HepG2 (cell line): ENCODE measurements at regions not wholly inside any gene's neighbourhood (a gene's known extent, or its start where the extent isn't known, plus 50 kb on each side); places are given as distances from the start of the nearest gene placed in this dataset.
A peak's percentile ranks its signal among the peaks of the same experiment; 100 is the strongest.

ENCODE experiments used
- ATAC-seq: fragments of 200-7000 bp; cut with Tn5 transposase; 3 replicates; pipeline ENCODE4 v1.9.1; 2020; ENCODE audit warnings: mild to moderate bottlenecking, moderate library complexity
- BruUV-seq: library from RNA; stranded (reverse); fragments of 400-500 nt; replicated peaks from 2 replicates; lab custom pipeline; 2021; lab: Mats Ljungman, UMichigan
- CTCF ChIA-PET: fragments of 300-600 bp; formaldehyde crosslinking; extraction: SDS; loops from one replicate; lab custom pipeline; 2021; ENCODE audit warnings: low total read pairs, inconsistent platforms, low intra/inter-chr PET ratio; lab: Yijun Ruan, JAX
- POLR2A ChIA-PET: fragments of 350-600 bp; sonication (Branson Sonifier 250); formaldehyde crosslinking; loops from one replicate; lab custom pipeline; 2020; ENCODE audit warnings: antibody characterized with exemption, inconsistent platforms; lab: Yijun Ruan, JAX
- DNase-seq: peaks from one replicate; pipeline ENCODE4 v3.0.0-alpha.2; 2015; ENCODE audit warnings: low spot score
- FAIRE-seq: peaks from 3 replicates; lab custom pipeline; 2011; peaks lifted over from hg19 to GRCh38; lab: Jason Lieb, UNC
- H2AFZ ChIP-seq: one replicate; pipeline ENCODE4 v1.6.1; 2011; ENCODE audit warnings: low read length, inconsistent platforms
- H3K27ac ChIP-seq: fragments of 300-600 bp; 3 replicates; pipeline ENCODE4 v1.8.0; 2011; ENCODE audit warnings: mixed run types, mild to moderate bottlenecking, mixed read lengths, low read length, inconsistent platforms; ENCODE audit not compliant: insufficient read depth; ENCODE audit errors: extremely low read length
- H3K27me3 ChIP-seq, 2 experiments: fragments of 200-600 bp in 1 of 2; 2 replicates in 1 of 2; 3 replicates in 1 of 2; pipeline versions ENCODE4 v1.6.0 to v1.8.0; 2011; ENCODE audit warnings: low read length in 2 of 2, mild to moderate bottlenecking in 2 of 2, moderate library complexity in 2 of 2, inconsistent platforms in 1 of 2; ENCODE audit not compliant: insufficient read depth in 2 of 2, control insufficient read depth in 1 of 2
- H3K36me3 ChIP-seq, 2 experiments: fragments of 200-600 bp in 1 of 2; replicated peaks in 1 of 2; 2 replicates in 1 of 2; 3 replicates in 1 of 2; pipeline versions ENCODE4 v1.5.1 to v1.8.0; 2011; ENCODE audit warnings: low read length in 2 of 2, inconsistent platforms in 1 of 2; ENCODE audit not compliant: insufficient read depth in 2 of 2, control insufficient read depth in 1 of 2
- H3K4me1 ChIP-seq: 2 replicates; pipeline ENCODE4 v1.5.1; 2012; ENCODE audit warnings: low read length, inconsistent platforms; ENCODE audit not compliant: insufficient read depth
- H3K4me2 ChIP-seq: 2 replicates; pipeline ENCODE4 v1.6.0; 2011; ENCODE audit warnings: low read depth, low read length, inconsistent platforms
- H3K4me3 ChIP-seq, 3 experiments: fragments of 200-600 bp in 1 of 3; sonication (generic), shearing (Covaris generic) in 1 of 3; replicated peaks in 1 of 3; 2 replicates each; pipeline ENCODE4 v1.5.1; 2011 to 2016; ENCODE audit warnings: low read length in 3 of 3, inconsistent platforms in 2 of 3, low read depth in 2 of 3, mild to moderate bottlenecking in 2 of 3, control low read depth in 1 of 3, mixed read lengths in 1 of 3; ENCODE audit not compliant: insufficient read depth in 1 of 3
- H3K79me2 ChIP-seq: one replicate; pipeline ENCODE4 v1.6.1; 2011; ENCODE audit warnings: low read length, inconsistent platforms; ENCODE audit not compliant: insufficient read depth
- H3K9ac ChIP-seq: 2 replicates; pipeline ENCODE4 v1.6.0; 2011; ENCODE audit warnings: mild to moderate bottlenecking, low read depth, low read length, inconsistent platforms; ENCODE audit not compliant: insufficient read depth
- H3K9me3 ChIP-seq: 2 replicates; pipeline ENCODE4 v1.5.1; 2012; ENCODE audit warnings: mild to moderate bottlenecking, low read length
- H4K20me1 ChIP-seq: 2 replicates; pipeline ENCODE4 v1.6.0; 2011; ENCODE audit warnings: inconsistent platforms, mild to moderate bottlenecking, low read length, moderate library complexity; ENCODE audit not compliant: insufficient read depth
- HOXA5 ChIP-seq: sonication (generic); formaldehyde crosslinking; IDR thresholded peaks from 2 replicates; pipeline ENCODE4 v1.4.0; 2020; ENCODE audit warnings: missing genetic modification reagents
- NCOA1 ChIP-seq: sonication (generic); formaldehyde crosslinking; IDR thresholded peaks from 2 replicates; pipeline ENCODE4 v1.9.0; 2021; ENCODE audit warnings: missing genetic modification reagents
- RBM22 ChIP-seq: fragments of 200-400 bp; formaldehyde crosslinking; optimal IDR thresholded peaks from 2 replicates; pipeline ENCODE3; 2017; ENCODE audit warnings: mild to moderate bottlenecking, low read length, moderate library complexity
- SMC3 ChIP-seq: IDR thresholded peaks from 2 replicates; pipeline ENCODE4 v1.6.1; 2011; ENCODE audit warnings: low read length, improper control_type of control experiment
- ZBTB37 ChIP-seq: sonication (generic); formaldehyde crosslinking; IDR thresholded peaks from 2 replicates; pipeline ENCODE4 v1.4.0; 2020; ENCODE audit warnings: mild to moderate bottlenecking, missing genetic modification reagents
- ZNF362 ChIP-seq: sonication (generic); formaldehyde crosslinking; IDR thresholded peaks from 2 replicates; pipeline ENCODE4 v1.4.0; 2020; ENCODE audit warnings: missing genetic modification reagents, mild to moderate bottlenecking, borderline replicate concordance
- ZNF569 ChIP-seq: sonication (generic); formaldehyde crosslinking; IDR thresholded peaks from 2 replicates; pipeline ENCODE4 v1.5.0; 2020; ENCODE audit warnings: mild to moderate bottlenecking, missing genetic modification reagents, moderate library complexity, borderline replicate concordance
- WGBS: methylation state at CpG from one replicate; pipeline ENCODE4 v1.1.6; 2017; ENCODE audit warnings: low lambda C conversion rate; 5-methylcytosine and 5-hydroxymethylcytosine counted together
- in situ Hi-C: cut with HindIII; loops from 2 replicates; pipeline ENCODE4 v1.10.0; 2017; ENCODE audit warnings: low pct_unique_long_range_greater_than_20kb; ENCODE audit not compliant: extremely low pct_ligation_motif_present
- intact Hi-C: fragments of 100-400 bp; cut with micrococcal nuclease; formaldehyde crosslinking; loops from one replicate; pipeline ENCODE4 v1.10.0; 2022; ENCODE audit not compliant: unreplicated experiment
- TF ChIP-seq, protein P1 (sequence below): sonication (generic); formaldehyde crosslinking; IDR thresholded peaks from 2 replicates; pipeline ENCODE4 v1.5.0; 2020; ENCODE audit warnings: missing genetic modification reagents
- TF ChIP-seq, protein P2 (sequence below): IDR thresholded peaks from 2 replicates; pipeline ENCODE4 v1.6.1; 2016; ENCODE audit warnings: missing genetic modification reagents, missing compliant biosample characterization

GRCh38 chr1:82517586-82517985 is 716.9 kb downstream of the ADGRL2 start:
- Histone ChIP-seq H3K9ac (no peak overlapping the region), H3K27me3 (no peaks in the 10 kb centered on the region), H2AFZ (no peak overlapping the region), H3K4me3 (no peak overlapping the region), H3K79me2 (no peaks in the 10 kb centered on the region)
- ATAC-seq, result peak; percentile 77
- ChIA-PET CTCF (no interaction called here), POLR2A (no interaction called here)
- no peak for TF ChIP-seq ZNF362 (CRISPR knock-in tag)
- TF ChIP-seq NCOA1 (CRISPR knock-in tag), result no peak
- TF ChIP-seq SMC3, result no peak
- TF ChIP-seq ZNF569 (CRISPR knock-in tag), result no peak
- no peak for TF ChIP-seq HOXA5 (CRISPR knock-in tag)
- TF ChIP-seq RBM22, result no peak
- TF ChIP-seq, protein P1, sequence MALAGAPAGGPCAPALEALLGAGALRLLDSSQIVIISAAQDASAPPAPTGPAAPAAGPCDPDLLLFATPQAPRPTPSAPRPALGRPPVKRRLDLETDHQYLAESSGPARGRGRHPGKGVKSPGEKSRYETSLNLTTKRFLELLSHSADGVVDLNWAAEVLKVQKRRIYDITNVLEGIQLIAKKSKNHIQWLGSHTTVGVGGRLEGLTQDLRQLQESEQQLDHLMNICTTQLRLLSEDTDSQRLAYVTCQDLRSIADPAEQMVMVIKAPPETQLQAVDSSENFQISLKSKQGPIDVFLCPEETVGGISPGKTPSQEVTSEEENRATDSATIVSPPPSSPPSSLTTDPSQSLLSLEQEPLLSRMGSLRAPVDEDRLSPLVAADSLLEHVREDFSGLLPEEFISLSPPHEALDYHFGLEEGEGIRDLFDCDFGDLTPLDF, result no peak
- TF ChIP-seq, protein P2, sequence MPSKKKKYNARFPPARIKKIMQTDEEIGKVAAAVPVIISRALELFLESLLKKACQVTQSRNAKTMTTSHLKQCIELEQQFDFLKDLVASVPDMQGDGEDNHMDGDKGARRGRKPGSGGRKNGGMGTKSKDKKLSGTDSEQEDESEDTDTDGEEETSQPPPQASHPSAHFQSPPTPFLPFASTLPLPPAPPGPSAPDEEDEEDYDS (CRISPR knock-in tag), result no peak
- no peak for TF ChIP-seq ZBTB37 (CRISPR knock-in tag)
- TF ChIP-seq, all 625 proteins: peak for 0
- BruUV-seq, result no TSS peak
- WGBS, result 0% methylated on average over 3 of the region's 8 CpGs
- Histone ChIP-seq H3K9me3 (peaks cover 74% of the 10 kb centered on the region), H4K20me1 (no peaks in the 10 kb centered on the region), H3K4me2 (no peak overlapping the region), H3K36me3 (no peaks in the 10 kb centered on the region), H3K4me1 (no peaks in the 10 kb centered on the region), H3K27ac (no peak overlapping the region)
- intact Hi-C loops, result no loop called here
- in situ Hi-C loops, result no loop called here
- FAIRE-seq (no peak), DNase-seq (no peak)
